ENCODE measurements at regions not wholly inside any gene's neighbourhood (a gene's known extent, or its start where the extent isn't known, plus 50 kb on each side); places are given as distances from the start of the nearest gene placed in this dataset.

DNA sequence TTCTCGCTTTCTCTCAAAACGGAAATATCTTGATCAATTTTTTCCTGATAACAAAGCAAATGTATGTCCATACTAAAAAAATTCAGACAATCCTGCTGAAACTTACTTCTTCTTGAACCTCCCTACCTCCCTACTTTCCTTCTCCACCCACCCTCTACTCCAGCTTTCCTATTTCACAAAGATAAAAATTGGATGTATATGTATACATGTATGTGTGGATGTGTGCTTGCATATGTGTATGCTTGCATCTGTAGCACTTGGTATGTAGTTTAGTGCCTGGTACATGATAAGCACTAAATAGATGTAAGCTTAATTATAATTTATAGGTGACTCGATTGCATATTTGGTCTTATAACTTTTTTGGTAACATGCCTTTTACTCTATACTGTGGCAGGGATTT is 167.5 kb upstream of the ITGA4 start:
- TF ChIP-seq POLR2A (IDR thresholded peaks at IDR 0.05; ENCODE audit: low read depth, low read length) (no peak), POLR2AphosphoS5 (IDR thresholded peaks at IDR 0.05; ENCODE audit: low read depth, low read length) (no peak)

Measured in GM12892 (cell line).